Stomach (tissue), 8 donors: ENCODE measurements at regions not wholly inside any gene's neighbourhood (a gene's known extent, or its start where the extent isn't known, plus 50 kb on each side); places are given as distances from the start of the nearest gene placed in this dataset.

ENCODE experiments used
- DNase-seq, 2 donors: peaks; one replicate each; pipeline versions ENCODE4 v3.0.0 to v3.0.0-alpha.2; 2013 to 2019
- H3K27ac ChIP-seq, 5 donors: fragments of 200-600 bp in 4 of 5; sonication (generic) in 4 of 5; one replicate each; pipeline ENCODE4 v1.5.1; 2013 to 2019; ENCODE audit warnings: mild to moderate bottlenecking in 1 of 5, moderate library complexity in 1 of 5
- H3K27me3 ChIP-seq, 3 donors: fragments of 200-600 bp; sonication (generic); one replicate each; pipeline ENCODE4 v1.5.1; 2017 to 2019; ENCODE audit warnings: mixed run types in 1 of 3
- H3K36me3 ChIP-seq, 4 donors: fragments of 200-600 bp; sonication (generic); 1 replicate in 3 of 4; 2 replicates in 1 of 4; pipeline ENCODE4 v1.5.1; 2016 to 2019
- H3K4me1 ChIP-seq, 4 donors: fragments of 200-600 bp; sonication (generic); one replicate each; pipeline ENCODE4 v1.5.1; 2016 to 2019
- H3K4me3 ChIP-seq, 4 donors: fragments of 200-600 bp; sonication (generic) in 3 of 4; one replicate each; pipeline ENCODE4 v1.5.1; 2016 to 2019; ENCODE audit warnings: mild to moderate bottlenecking in 1 of 4
- H3K9me3 ChIP-seq, 4 donors: fragments of 200-600 bp; sonication (generic); one replicate each; pipeline ENCODE4 v1.5.1; 2016 to 2019
- EP300 ChIP-seq: sonication (generic); formaldehyde crosslinking; IDR thresholded peaks from one replicate; pipeline ENCODE4 v1.6.1; 2017; ENCODE audit warnings: antibody characterized with exemption
- POLR2A ChIP-seq, 4 donors: fragments of 450-650 bp; IDR thresholded peaks; one replicate each; pipeline ENCODE4 v1.6.1; 2016; ENCODE audit warnings: antibody characterized with exemption in 4 of 4, control low read depth in 2 of 4, mild to moderate bottlenecking in 1 of 4, moderate library complexity in 1 of 4
- POLR2AphosphoS5 ChIP-seq, 3 donors: sonication (generic); formaldehyde crosslinking; IDR thresholded peaks; one replicate each; pipeline ENCODE4 v1.6.1; 2016; ENCODE audit warnings: antibody characterized with exemption in 3 of 3
- WGBS, 5 donors: extraction: QIAGEN DNeasy Blood & Tissue Kit in 3 of 5; methylation state at CpG; one replicate each; pipeline versions ENCODE4 v1.1.5 to v1.1.7; 2013 to 2018; 5-methylcytosine and 5-hydroxymethylcytosine counted together
- intact Hi-C: fragments of 100-400 bp; cut with DNase I; formaldehyde crosslinking; loops from one replicate; pipeline ENCODE4 v1.15.1; 2023; ENCODE audit warnings: low total_unique reads
- TF ChIP-seq, protein P1 (sequence below), 7 experiments: fragments of 450-650 bp in 4 of 7; fragments of 200-600 bp in 3 of 7; sonication (generic) in 3 of 7; IDR thresholded peaks; one replicate each; pipeline ENCODE4 v1.5.1; 2016 to 2019; ENCODE audit warnings: antibody characterized with exemption in 7 of 7, control low read depth in 2 of 7, mild to moderate bottlenecking in 1 of 7
- donor health status: healthy with polysubstance abuse.
- donor health status: Bipolar disorder and iron deficiency.
- donor health status: healthy.

DNA sequence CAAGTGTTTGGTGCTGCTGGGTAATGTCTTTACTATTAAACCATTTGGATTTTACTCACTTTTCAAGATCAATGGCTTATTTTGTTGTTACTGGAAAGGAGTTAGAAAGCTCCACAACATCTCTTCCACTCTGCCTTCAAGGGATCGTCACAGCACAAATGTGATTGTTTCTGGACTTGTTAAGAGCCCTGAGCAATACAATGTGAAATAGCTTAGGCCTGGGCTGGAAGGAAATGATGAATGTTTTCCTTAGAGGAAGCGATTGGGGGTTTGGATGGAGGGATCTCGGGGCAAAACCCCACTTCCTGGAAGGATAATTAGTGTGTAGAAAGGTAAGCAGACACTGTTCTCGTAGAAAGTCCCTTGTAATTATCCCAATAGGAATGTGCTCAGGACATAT is 59.3 kb upstream of the MYO10 start:
- no peaks in the 10 kb centered on the region for H3K27me3 ChIP-seq
- no peak for DNase-seq
- 64 to 84% (median 75%) methylated on average over 4 of the region's 4 CpGs for WGBS, 5 donors
- no peak overlapping the region for H3K27ac ChIP-seq
- peaks cover 0 to 7% (median 0%) of the 10 kb centered on the region in 4 donors for H3K4me1 ChIP-seq
- TF ChIP-seq POLR2AphosphoS5 (IDR thresholded peaks at IDR 0.05): no peak
- TF ChIP-seq EP300: no peak
- no peak for TF ChIP-seq POLR2A (IDR thresholded peaks at IDR 0.05)
- TF ChIP-seq, protein P1, sequence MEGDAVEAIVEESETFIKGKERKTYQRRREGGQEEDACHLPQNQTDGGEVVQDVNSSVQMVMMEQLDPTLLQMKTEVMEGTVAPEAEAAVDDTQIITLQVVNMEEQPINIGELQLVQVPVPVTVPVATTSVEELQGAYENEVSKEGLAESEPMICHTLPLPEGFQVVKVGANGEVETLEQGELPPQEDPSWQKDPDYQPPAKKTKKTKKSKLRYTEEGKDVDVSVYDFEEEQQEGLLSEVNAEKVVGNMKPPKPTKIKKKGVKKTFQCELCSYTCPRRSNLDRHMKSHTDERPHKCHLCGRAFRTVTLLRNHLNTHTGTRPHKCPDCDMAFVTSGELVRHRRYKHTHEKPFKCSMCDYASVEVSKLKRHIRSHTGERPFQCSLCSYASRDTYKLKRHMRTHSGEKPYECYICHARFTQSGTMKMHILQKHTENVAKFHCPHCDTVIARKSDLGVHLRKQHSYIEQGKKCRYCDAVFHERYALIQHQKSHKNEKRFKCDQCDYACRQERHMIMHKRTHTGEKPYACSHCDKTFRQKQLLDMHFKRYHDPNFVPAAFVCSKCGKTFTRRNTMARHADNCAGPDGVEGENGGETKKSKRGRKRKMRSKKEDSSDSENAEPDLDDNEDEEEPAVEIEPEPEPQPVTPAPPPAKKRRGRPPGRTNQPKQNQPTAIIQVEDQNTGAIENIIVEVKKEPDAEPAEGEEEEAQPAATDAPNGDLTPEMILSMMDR (IDR thresholded peaks at IDR 0.05): no peak
- intact Hi-C loops: no loop called here
- H3K4me3 ChIP-seq: no peak overlapping the region
- no peaks in the 10 kb centered on the region for H3K9me3 ChIP-seq
- H3K36me3 ChIP-seq: no peaks in the 10 kb centered on the region

DNA sequence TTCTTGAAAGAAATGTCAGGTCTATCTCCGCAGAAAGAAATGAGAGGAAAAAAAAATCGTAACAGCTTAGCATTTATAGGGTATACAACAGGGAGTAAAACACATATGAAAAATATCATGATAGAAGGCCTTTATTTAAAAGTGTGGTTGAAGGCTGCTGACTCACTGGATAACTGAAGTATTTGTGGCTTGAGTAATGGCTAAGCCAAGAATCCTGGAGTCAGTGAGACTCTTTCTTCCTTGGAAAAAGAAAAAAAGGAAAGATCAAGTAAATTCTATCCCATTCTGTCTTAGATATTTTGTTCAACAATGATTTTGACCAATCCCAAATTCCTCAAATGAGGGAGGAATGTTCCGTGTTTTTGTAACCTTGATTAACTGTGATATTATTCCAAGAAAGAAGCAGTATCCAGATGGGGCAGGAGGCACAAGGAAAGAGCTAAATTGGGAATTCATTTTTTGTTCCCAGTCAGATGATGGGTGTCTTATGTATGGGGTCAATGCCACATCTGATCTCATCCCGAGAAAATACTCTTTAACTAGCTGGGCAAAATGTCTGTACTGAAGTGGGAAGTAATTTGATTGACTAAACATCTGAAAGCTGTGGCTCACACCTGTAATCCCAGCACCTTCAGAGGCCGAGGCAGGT is 64.3 kb upstream of the MYO10 start:
- Histone ChIP-seq H3K27ac (peak overlapping the region in 1 of 5 donors; percentile 18), H3K36me3 (no peaks in the 10 kb centered on the region), H3K4me1 (peaks cover 0 to 7% (median 0%) of the 10 kb centered on the region in 4 donors), H3K27me3 (no peaks in the 10 kb centered on the region), H3K9me3 (no peaks in the 10 kb centered on the region), H3K4me3 (no peak overlapping the region)
- WGBS, 5 donors: 58 to 77% (median 72%) methylated on average over 4 to 5 of the region's 5 CpGs
- TF ChIP-seq POLR2A (IDR thresholded peaks at IDR 0.05) (no peak), EP300 (no peak), POLR2AphosphoS5 (IDR thresholded peaks at IDR 0.05) (no peak)
- TF ChIP-seq, protein P1 (IDR thresholded peaks at IDR 0.05): no peak
- intact Hi-C loops: no loop called here
- no peak for DNase-seq

DNA sequence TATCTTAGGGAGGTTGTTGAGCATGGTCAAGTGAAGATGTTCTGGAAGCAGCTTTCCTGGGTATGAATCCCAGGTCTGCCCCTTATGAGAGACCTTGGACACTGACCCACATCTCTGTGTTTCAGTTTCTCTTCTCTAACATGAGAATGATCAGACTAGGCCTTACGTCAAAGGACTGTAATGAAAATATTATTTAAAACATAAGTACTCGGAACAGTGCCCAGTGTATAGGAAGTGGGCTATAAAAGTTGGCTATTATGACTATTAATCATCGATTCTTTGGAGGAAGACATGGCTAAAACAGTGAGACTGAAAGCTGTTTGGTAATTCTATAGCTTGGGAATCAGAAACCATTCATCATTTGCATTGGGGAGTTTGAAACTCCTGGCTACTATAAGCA is 65.3 kb upstream of the MYO10 start:
- TF ChIP-seq POLR2A (IDR thresholded peaks at IDR 0.05) (no peak), EP300 (no peak), POLR2AphosphoS5 (IDR thresholded peaks at IDR 0.05) (no peak)
- TF ChIP-seq, protein P1 (IDR thresholded peaks at IDR 0.05): no peak
- WGBS, 5 donors: 80 to 93% (median 90%) methylated on average over 3 of the region's 3 CpGs
- Histone ChIP-seq H3K4me3 (no peak overlapping the region), H3K4me1 (peaks cover 0 to 7% (median 0%) of the 10 kb centered on the region in 4 donors), H3K27ac (no peak overlapping the region), H3K36me3 (no peaks in the 10 kb centered on the region), H3K27me3 (no peaks in the 10 kb centered on the region), H3K9me3 (no peaks in the 10 kb centered on the region)
- no peak for DNase-seq
- intact Hi-C loops: no loop called here

DNA sequence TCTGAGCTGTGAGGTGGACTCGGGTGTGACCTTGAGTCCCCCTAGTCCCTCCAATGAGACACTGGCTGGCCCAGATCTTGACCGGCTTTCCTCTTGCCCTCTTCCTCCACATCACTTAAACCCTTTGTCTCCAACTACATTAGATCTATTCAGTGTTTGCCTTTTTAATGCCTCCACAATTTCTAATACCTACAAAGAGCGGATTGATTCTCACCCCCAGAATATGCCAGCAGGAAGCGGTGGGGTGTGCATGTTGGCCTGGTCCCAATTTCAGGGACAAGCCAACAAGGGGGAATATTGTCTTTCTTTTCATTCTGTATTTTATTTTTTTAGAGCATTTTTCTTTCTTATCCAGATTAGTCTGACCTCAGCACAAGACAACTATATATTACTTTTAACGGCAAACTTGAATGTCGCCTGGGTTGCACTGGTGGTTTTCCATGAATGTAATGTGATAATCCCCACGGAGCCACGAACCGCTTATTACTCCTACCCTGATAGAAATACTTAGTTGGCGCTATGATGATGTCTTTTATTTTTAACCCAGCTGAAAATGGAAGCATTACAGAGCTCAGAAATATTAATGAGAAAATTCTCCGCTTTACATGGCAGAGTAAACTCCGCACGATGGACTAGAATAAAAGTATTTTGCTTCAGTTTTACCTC is 68.5 kb upstream of the MYO10 start:
- DNase-seq: no peak
- intact Hi-C loops: no loop called here
- Histone ChIP-seq H3K27me3 (no peaks in the 10 kb centered on the region), H3K36me3 (no peaks in the 10 kb centered on the region), H3K9me3 (no peaks in the 10 kb centered on the region), H3K27ac (peak overlapping the region in 2 of 5 donors; percentile 14 to 56), H3K4me1 (peaks cover 0 to 7% (median 0%) of the 10 kb centered on the region in 4 donors), H3K4me3 (no peak overlapping the region)
- TF ChIP-seq POLR2AphosphoS5 (IDR thresholded peaks at IDR 0.05): no peak
- no peak for TF ChIP-seq EP300
- no peak for TF ChIP-seq POLR2A (IDR thresholded peaks at IDR 0.05)
- TF ChIP-seq, protein P1 (IDR thresholded peaks at IDR 0.05): no peak
- 77 to 93% (median 83%) methylated on average over 13 of the region's 13 CpGs for WGBS, 5 donors
